ENCODE measurements at regions not wholly inside any gene's neighbourhood (a gene's known extent, or its start where the extent isn't known, plus 50 kb on each side); places are given as distances from the start of the nearest gene placed in this dataset.
A peak's percentile ranks its signal among the peaks of the same experiment; 100 is the strongest.

DNA sequence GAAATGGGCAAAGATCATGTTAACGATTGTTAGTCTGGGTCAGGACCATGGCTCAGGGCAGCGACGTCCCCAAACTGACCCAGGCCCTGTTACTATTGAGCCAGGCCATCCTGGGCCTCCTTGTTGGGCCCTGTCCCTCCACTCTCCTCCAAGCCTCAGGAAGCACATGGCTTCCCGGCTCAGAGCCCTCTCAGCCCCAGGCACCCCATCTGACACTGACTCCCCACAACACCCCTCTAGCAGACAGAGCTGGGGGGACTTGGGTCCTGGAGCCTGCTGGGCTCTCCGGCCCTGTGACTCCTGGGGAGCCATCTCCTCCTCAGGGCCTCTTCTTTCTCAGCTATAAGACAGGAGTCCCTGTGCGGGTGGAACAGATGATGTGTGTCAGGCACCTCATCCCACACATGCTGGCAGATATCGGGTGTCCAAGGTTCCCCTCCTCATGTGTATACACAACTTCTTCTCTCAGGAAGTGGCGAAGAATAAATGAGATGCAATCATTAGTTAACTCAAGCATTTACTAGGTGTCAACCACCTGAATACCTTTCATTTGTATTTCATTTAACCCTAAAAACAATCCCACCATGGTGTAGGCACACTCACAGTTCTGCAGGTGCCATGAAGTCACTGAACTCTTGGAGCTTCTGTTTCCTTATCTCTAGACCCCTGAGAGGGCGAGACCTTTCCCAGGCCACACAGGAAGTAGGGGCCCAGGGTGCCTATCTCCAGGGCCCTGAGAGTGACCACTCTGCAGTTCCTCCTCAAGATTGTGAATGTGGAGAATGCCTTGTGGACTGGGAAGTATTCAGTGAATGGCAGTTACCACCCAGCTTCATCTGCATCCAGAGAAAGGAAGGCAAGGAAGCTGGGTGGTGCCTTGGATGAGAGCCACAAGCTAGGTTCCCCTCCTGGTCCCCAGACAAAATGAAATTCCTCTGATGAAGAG is 282.5 kb upstream of the TLE3 start (continued):
- peak; percentile 14; the same call in 1 of the 2 replicates for TF ChIP-seq CBFA2T2 (conservative IDR thresholded peaks at IDR 0.05)
- no peak for TF ChIP-seq FOXK2 (conservative IDR thresholded peaks at IDR 0.05 in 1 of 2, IDR thresholded peaks at IDR 0.05 in 1 of 2; ENCODE audit: low read depth in 2 of 2)
- no peak for TF ChIP-seq NFXL1 (CRISPR knock-in tag; IDR thresholded peaks at IDR 0.05)
- TF ChIP-seq SRSF9 (IDR thresholded peaks at IDR 0.05; ENCODE audit: borderline replicate concordance, low read depth, low read length), result no peak
- TF ChIP-seq ZNF274 (IDR thresholded peaks at IDR 0.05; ENCODE audit: borderline replicate concordance, low read depth, low read length), result no peak
- TF ChIP-seq TEAD1 (CRISPR knock-in tag; IDR thresholded peaks at IDR 0.05), result no peak
- TF ChIP-seq SOX6 (IDR thresholded peaks at IDR 0.05), result peak; percentile 20; the same call in 1 of the 2 replicates
- no peak for TF ChIP-seq LEF1 (IDR thresholded peaks at IDR 0.05)
- TF ChIP-seq SMAD1 (IDR thresholded peaks at IDR 0.05; ENCODE audit: low read depth, low read length, partially characterized antibody), result no peak
- TF ChIP-seq, protein P1, sequence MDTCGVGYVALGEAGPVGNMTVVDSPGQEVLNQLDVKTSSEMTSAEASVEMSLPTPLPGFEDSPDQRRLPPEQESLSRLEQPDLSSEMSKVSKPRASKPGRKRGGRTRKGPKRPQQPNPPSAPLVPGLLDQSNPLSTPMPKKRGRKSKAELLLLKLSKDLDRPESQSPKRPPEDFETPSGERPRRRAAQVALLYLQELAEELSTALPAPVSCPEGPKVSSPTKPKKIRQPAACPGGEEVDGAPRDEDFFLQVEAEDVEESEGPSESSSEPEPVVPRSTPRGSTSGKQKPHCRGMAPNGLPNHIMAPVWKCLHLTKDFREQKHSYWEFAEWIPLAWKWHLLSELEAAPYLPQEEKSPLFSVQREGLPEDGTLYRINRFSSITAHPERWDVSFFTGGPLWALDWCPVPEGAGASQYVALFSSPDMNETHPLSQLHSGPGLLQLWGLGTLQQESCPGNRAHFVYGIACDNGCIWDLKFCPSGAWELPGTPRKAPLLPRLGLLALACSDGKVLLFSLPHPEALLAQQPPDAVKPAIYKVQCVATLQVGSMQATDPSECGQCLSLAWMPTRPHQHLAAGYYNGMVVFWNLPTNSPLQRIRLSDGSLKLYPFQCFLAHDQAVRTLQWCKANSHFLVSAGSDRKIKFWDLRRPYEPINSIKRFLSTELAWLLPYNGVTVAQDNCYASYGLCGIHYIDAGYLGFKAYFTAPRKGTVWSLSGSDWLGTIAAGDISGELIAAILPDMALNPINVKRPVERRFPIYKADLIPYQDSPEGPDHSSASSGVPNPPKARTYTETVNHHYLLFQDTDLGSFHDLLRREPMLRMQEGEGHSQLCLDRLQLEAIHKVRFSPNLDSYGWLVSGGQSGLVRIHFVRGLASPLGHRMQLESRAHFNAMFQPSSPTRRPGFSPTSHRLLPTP (IDR thresholded peaks at IDR 0.05; ENCODE audit: borderline replicate concordance, extremely low read depth, insufficient read length), result no peak
- no peak for TF ChIP-seq ZNF324 (CRISPR knock-in tag; IDR thresholded peaks at IDR 0.05)
- TF ChIP-seq, protein P2, sequence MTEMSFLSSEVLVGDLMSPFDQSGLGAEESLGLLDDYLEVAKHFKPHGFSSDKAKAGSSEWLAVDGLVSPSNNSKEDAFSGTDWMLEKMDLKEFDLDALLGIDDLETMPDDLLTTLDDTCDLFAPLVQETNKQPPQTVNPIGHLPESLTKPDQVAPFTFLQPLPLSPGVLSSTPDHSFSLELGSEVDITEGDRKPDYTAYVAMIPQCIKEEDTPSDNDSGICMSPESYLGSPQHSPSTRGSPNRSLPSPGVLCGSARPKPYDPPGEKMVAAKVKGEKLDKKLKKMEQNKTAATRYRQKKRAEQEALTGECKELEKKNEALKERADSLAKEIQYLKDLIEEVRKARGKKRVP (CRISPR knock-in tag; IDR thresholded peaks at IDR 0.05), result no peak
- no peak for TF ChIP-seq CTBP1 (IDR thresholded peaks at IDR 0.05; ENCODE audit: borderline replicate concordance)
- TF ChIP-seq, protein P3, sequence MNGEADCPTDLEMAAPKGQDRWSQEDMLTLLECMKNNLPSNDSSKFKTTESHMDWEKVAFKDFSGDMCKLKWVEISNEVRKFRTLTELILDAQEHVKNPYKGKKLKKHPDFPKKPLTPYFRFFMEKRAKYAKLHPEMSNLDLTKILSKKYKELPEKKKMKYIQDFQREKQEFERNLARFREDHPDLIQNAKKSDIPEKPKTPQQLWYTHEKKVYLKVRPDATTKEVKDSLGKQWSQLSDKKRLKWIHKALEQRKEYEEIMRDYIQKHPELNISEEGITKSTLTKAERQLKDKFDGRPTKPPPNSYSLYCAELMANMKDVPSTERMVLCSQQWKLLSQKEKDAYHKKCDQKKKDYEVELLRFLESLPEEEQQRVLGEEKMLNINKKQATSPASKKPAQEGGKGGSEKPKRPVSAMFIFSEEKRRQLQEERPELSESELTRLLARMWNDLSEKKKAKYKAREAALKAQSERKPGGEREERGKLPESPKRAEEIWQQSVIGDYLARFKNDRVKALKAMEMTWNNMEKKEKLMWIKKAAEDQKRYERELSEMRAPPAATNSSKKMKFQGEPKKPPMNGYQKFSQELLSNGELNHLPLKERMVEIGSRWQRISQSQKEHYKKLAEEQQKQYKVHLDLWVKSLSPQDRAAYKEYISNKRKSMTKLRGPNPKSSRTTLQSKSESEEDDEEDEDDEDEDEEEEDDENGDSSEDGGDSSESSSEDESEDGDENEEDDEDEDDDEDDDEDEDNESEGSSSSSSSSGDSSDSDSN (IDR thresholded peaks at IDR 0.05; ENCODE audit: borderline replicate concordance in 1 of 2, low read depth in 2 of 2, low read length in 2 of 2), result no peak
- TF ChIP-seq NR1H2 (CRISPR knock-in tag; IDR thresholded peaks at IDR 0.05), result no peak
- peak; percentile 24; the same call in 1 of the 2 replicates for TF ChIP-seq RNF2 (IDR thresholded peaks at IDR 0.05)
- TF ChIP-seq CBFA2T3 (IDR thresholded peaks at IDR 0.05), result peak; percentile 55
- TF ChIP-seq MTA3 (IDR thresholded peaks at IDR 0.05; ENCODE audit: borderline replicate concordance), result no peak
- TF ChIP-seq XRCC5 (IDR thresholded peaks at IDR 0.05; ENCODE audit: low read depth, low read length), result no peak
- TF ChIP-seq ZNF583 (CRISPR knock-in tag; IDR thresholded peaks at IDR 0.05), result no peak
- peak; percentile 35; the same call in 1 of the 2 replicates for TF ChIP-seq TCF3 (CRISPR knock-in tag; IDR thresholded peaks at IDR 0.05)
- TF ChIP-seq HEY1 (CRISPR knock-in tag; IDR thresholded peaks at IDR 0.05; ENCODE audit: borderline replicate concordance), result no peak
- no peak for TF ChIP-seq DMBX1 (CRISPR knock-in tag; IDR thresholded peaks at IDR 0.05; ENCODE audit: borderline replicate concordance)
